ENCODE measurements at regions not wholly inside any gene's neighbourhood (a gene's known extent, or its start where the extent isn't known, plus 50 kb on each side); places are given as distances from the start of the nearest gene placed in this dataset.

- Histone ChIP-seq H3K4me2 (ENCODE audit: low read length) (no peak overlapping the region), H3K14ac (ENCODE audit: low read length) (no peak overlapping the region), H4K12ac (ENCODE audit: low read depth, low read length) (no peak overlapping the region), H3K27me3 (ENCODE audit: insufficient read depth, low read length) (no peaks in the 10 kb centered on the region), H4K91ac (ENCODE audit: low read depth, low read length) (no peak overlapping the region), H2BK12ac (ENCODE audit: low read length) (no peak overlapping the region), H3K4me1 (ENCODE audit: control insufficient read depth in 1 of 2, insufficient read depth in 2 of 2, low read length in 2 of 2) (no peaks in the 10 kb centered on the region), H2BK120ac (ENCODE audit: insufficient read depth, low read length, poor library complexity) (no peak overlapping the region), H2AFZ (ENCODE audit: insufficient read depth, low read length, poor library complexity) (no peak overlapping the region), H3K4ac (ENCODE audit: low read depth, low read length) (no peak overlapping the region), H4K8ac (ENCODE audit: low read depth, low read length) (no peak overlapping the region), H2BK5ac (ENCODE audit: low read depth, low read length, poor library complexity) (no peak overlapping the region), H3K23ac (ENCODE audit: low read length) (no peak overlapping the region), H3K18ac (ENCODE audit: low read length) (no peak overlapping the region), H3K36me3 (ENCODE audit: control insufficient read depth in 1 of 2, insufficient read depth in 2 of 2, low read length in 2 of 2) (no peaks in the 10 kb centered on the region), H3K9me3 (ENCODE audit: insufficient read depth, low read depth, low read length) (peaks cover 9% of the 10 kb centered on the region), H2AK5ac (ENCODE audit: low read length) (no peak overlapping the region), H3K27ac (ENCODE audit: low read depth, low read length) (no peak overlapping the region), H3K79me1 (ENCODE audit: low read length) (no peaks in the 10 kb centered on the region), H3K4me3 (ENCODE audit: low read depth, low read length) (no peak overlapping the region), H3K9ac (ENCODE audit: low read length) (no peak overlapping the region), H3K79me2 (ENCODE audit: control insufficient read depth, insufficient read depth, low read length, poor library complexity) (no peaks in the 10 kb centered on the region)
- peak in 1 of 2 donors; percentile 10 for DNase-seq
Observed at GRCh38 chr7:159328096-159328495, 183.4 kb upstream of the VIPR2 start.

- no peak overlapping the region for H2BK12ac ChIP-seq (ENCODE audit: low read length)
- DNase-seq = no peak
- H3K36me3 ChIP-seq (ENCODE audit: control insufficient read depth in 1 of 2, insufficient read depth in 2 of 2, low read length in 2 of 2) = no peaks in the 10 kb centered on the region
- H3K14ac ChIP-seq (ENCODE audit: low read length) = no peak overlapping the region
- H3K27me3 ChIP-seq (ENCODE audit: insufficient read depth, low read length) = no peaks in the 10 kb centered on the region
- no peak overlapping the region for H2AFZ ChIP-seq (ENCODE audit: insufficient read depth, low read length, poor library complexity)
- H3K4ac ChIP-seq (ENCODE audit: low read depth, low read length) = no peak overlapping the region
- H3K23ac ChIP-seq (ENCODE audit: low read length) = no peak overlapping the region
- no peak overlapping the region for H4K12ac ChIP-seq (ENCODE audit: low read depth, low read length)
- no peak overlapping the region for H3K18ac ChIP-seq (ENCODE audit: low read length)
- no peaks in the 10 kb centered on the region for H3K79me1 ChIP-seq (ENCODE audit: low read length)
- H2AK5ac ChIP-seq (ENCODE audit: low read length) = no peak overlapping the region
- H3K79me2 ChIP-seq (ENCODE audit: control insufficient read depth, insufficient read depth, low read length, poor library complexity) = no peaks in the 10 kb centered on the region
- H2BK5ac ChIP-seq (ENCODE audit: low read depth, low read length, poor library complexity) = no peak overlapping the region
- no CpG with 5 or more reads among the region's 4 CpGs for WGBS (ENCODE audit: extremely low coverage, insufficient coverage, insufficient read length)
- H2BK120ac ChIP-seq (ENCODE audit: insufficient read depth, low read length, poor library complexity) = no peak overlapping the region
- no peak overlapping the region for H3K4me2 ChIP-seq (ENCODE audit: low read length)
- H3K4me3 ChIP-seq (ENCODE audit: low read depth, low read length) = no peak overlapping the region
- no peak overlapping the region for H3K9ac ChIP-seq (ENCODE audit: low read length)
- no peaks in the 10 kb centered on the region for H3K4me1 ChIP-seq (ENCODE audit: control insufficient read depth in 1 of 2, insufficient read depth in 2 of 2, low read length in 2 of 2)
- H4K8ac ChIP-seq (ENCODE audit: low read depth, low read length) = no peak overlapping the region
- H3K9me3 ChIP-seq (ENCODE audit: insufficient read depth, low read depth, low read length) = peaks cover 18% of the 10 kb centered on the region
- H4K91ac ChIP-seq (ENCODE audit: low read depth, low read length) = no peak overlapping the region
- no peak overlapping the region for H3K27ac ChIP-seq (ENCODE audit: low read depth, low read length)
Observed at GRCh38 chr7:159323359-159323758, 178.7 kb upstream of the VIPR2 start.

- H4K91ac ChIP-seq (ENCODE audit: low read depth, low read length) = no peak overlapping the region
- no peak overlapping the region for H4K8ac ChIP-seq (ENCODE audit: low read depth, low read length)
- H3K9me3 ChIP-seq (ENCODE audit: insufficient read depth, low read depth, low read length) = peaks cover 13% of the 10 kb centered on the region
- H3K9ac ChIP-seq (ENCODE audit: low read length) = no peak overlapping the region
- H3K4ac ChIP-seq (ENCODE audit: low read depth, low read length) = no peak overlapping the region
- no CpG with 5 or more reads among the region's 2 CpGs for WGBS (ENCODE audit: extremely low coverage, insufficient coverage, insufficient read length)
- H3K4me2 ChIP-seq (ENCODE audit: low read length) = no peak overlapping the region
- no peak for DNase-seq
- H3K79me2 ChIP-seq (ENCODE audit: control insufficient read depth, insufficient read depth, low read length, poor library complexity) = no peaks in the 10 kb centered on the region
- no peak overlapping the region for H2BK5ac ChIP-seq (ENCODE audit: low read depth, low read length, poor library complexity)
- no peak overlapping the region for H4K12ac ChIP-seq (ENCODE audit: low read depth, low read length)
- no peak overlapping the region for H2AFZ ChIP-seq (ENCODE audit: insufficient read depth, low read length, poor library complexity)
- H3K4me1 ChIP-seq (ENCODE audit: control insufficient read depth in 1 of 2, insufficient read depth in 2 of 2, low read length in 2 of 2) = no peaks in the 10 kb centered on the region
- no peaks in the 10 kb centered on the region for H3K27me3 ChIP-seq (ENCODE audit: insufficient read depth, low read length)
- no peaks in the 10 kb centered on the region for H3K79me1 ChIP-seq (ENCODE audit: low read length)
- no peak overlapping the region for H2BK12ac ChIP-seq (ENCODE audit: low read length)
- H2AK5ac ChIP-seq (ENCODE audit: low read length) = no peak overlapping the region
- no peak overlapping the region for H3K4me3 ChIP-seq (ENCODE audit: low read depth, low read length)
- no peak overlapping the region for H3K27ac ChIP-seq (ENCODE audit: low read depth, low read length)
- H3K23ac ChIP-seq (ENCODE audit: low read length) = no peak overlapping the region
- no peak overlapping the region for H2BK120ac ChIP-seq (ENCODE audit: insufficient read depth, low read length, poor library complexity)
- H3K36me3 ChIP-seq (ENCODE audit: control insufficient read depth in 1 of 2, insufficient read depth in 2 of 2, low read length in 2 of 2) = no peaks in the 10 kb centered on the region
- H3K18ac ChIP-seq (ENCODE audit: low read length) = no peak overlapping the region
- H3K14ac ChIP-seq (ENCODE audit: low read length) = no peak overlapping the region
Observed at GRCh38 chr7:159321278-159321677, 176.6 kb upstream of the VIPR2 start.

- Histone ChIP-seq H3K79me2 (ENCODE audit: control insufficient read depth, insufficient read depth, low read length, poor library complexity) (no peaks in the 10 kb centered on the region), H3K14ac (ENCODE audit: low read length) (no peak overlapping the region), H2AFZ (ENCODE audit: insufficient read depth, low read length, poor library complexity) (no peak overlapping the region), H2BK120ac (ENCODE audit: insufficient read depth, low read length, poor library complexity) (no peak overlapping the region), H4K91ac (ENCODE audit: low read depth, low read length) (no peak overlapping the region), H2AK5ac (ENCODE audit: low read length) (no peak overlapping the region), H3K4me1 (ENCODE audit: control insufficient read depth in 1 of 2, insufficient read depth in 2 of 2, low read length in 2 of 2) (no peaks in the 10 kb centered on the region), H3K79me1 (ENCODE audit: low read length) (no peaks in the 10 kb centered on the region), H3K4me3 (ENCODE audit: low read depth, low read length) (no peak overlapping the region), H4K8ac (ENCODE audit: low read depth, low read length) (no peak overlapping the region), H3K36me3 (ENCODE audit: control insufficient read depth in 1 of 2, insufficient read depth in 2 of 2, low read length in 2 of 2) (no peaks in the 10 kb centered on the region), H3K9me3 (ENCODE audit: insufficient read depth, low read depth, low read length) (peaks cover 9% of the 10 kb centered on the region), H3K9ac (ENCODE audit: low read length) (no peak overlapping the region), H3K27ac (ENCODE audit: low read depth, low read length) (no peak overlapping the region), H2BK12ac (ENCODE audit: low read length) (no peak overlapping the region), H3K23ac (ENCODE audit: low read length) (no peak overlapping the region), H3K4me2 (ENCODE audit: low read length) (no peak overlapping the region), H4K12ac (ENCODE audit: low read depth, low read length) (no peak overlapping the region), H3K18ac (ENCODE audit: low read length) (no peak overlapping the region), H2BK5ac (ENCODE audit: low read depth, low read length, poor library complexity) (no peak overlapping the region), H3K27me3 (ENCODE audit: insufficient read depth, low read length) (no peaks in the 10 kb centered on the region), H3K4ac (ENCODE audit: low read depth, low read length) (no peak overlapping the region)
- no peak for DNase-seq
- WGBS (ENCODE audit: extremely low coverage, insufficient coverage, insufficient read length) = no CpG with 5 or more reads among the region's 4 CpGs
Observed at GRCh38 chr7:159318682-159319351, 174.2 kb upstream of the VIPR2 start.
